ENCODE measurements at regions not wholly inside any gene's neighbourhood (a gene's known extent, or its start where the extent isn't known, plus 50 kb on each side); places are given as distances from the start of the nearest gene placed in this dataset.
"Not testable (repeated sequence)": the region's sequence is repeated elsewhere in the genome, so short reads cannot be mapped to it uniquely, and the experiment has no call there.

- H3K4me3 ChIP-seq (ENCODE audit: low read depth, low read length), result no peak overlapping the region
- H3K36me3 ChIP-seq (ENCODE audit: control insufficient read depth, insufficient read depth, low read length), result no peaks in the 10 kb centered on the region
- no peak for TF ChIP-seq CTCF (IDR thresholded peaks at IDR 0.05; ENCODE audit: insufficient read depth, low read length, poor library complexity, severe bottlenecking)
- DNase-seq (ENCODE audit: low read depth), result no peak
- H3K27me3 ChIP-seq (ENCODE audit: control insufficient read depth, insufficient read depth, low read length), result no peaks in the 10 kb centered on the region
These were observed 106.6 kb upstream of the PLXNA2 start for GRCh38 chr1:208350815-208351214.

- Histone ChIP-seq H3K4me3 (ENCODE audit: low read depth, low read length) (no peak overlapping the region), H3K27me3 (ENCODE audit: control insufficient read depth, insufficient read depth, low read length) (no peaks in the 10 kb centered on the region), H3K36me3 (ENCODE audit: control insufficient read depth, insufficient read depth, low read length) (no peaks in the 10 kb centered on the region)
- no peak for DNase-seq (ENCODE audit: low read depth)
- no peak for TF ChIP-seq CTCF (IDR thresholded peaks at IDR 0.05; ENCODE audit: insufficient read depth, low read length, poor library complexity, severe bottlenecking)
These were observed 107.7 kb upstream of the PLXNA2 start for GRCh38 chr1:208351838-208352237.

GRCh38 chr1:208353797-208354196, 109.6 kb upstream of the PLXNA2 start:
- H3K36me3 ChIP-seq (ENCODE audit: control insufficient read depth, insufficient read depth, low read length); DNase-seq (ENCODE audit: low read depth); H3K4me3 ChIP-seq (ENCODE audit: low read depth, low read length); H3K27me3 ChIP-seq (ENCODE audit: control insufficient read depth, insufficient read depth, low read length): not testable (repeated sequence)

- Histone ChIP-seq H3K4me3 (ENCODE audit: low read depth, low read length) (no peak overlapping the region), H3K27me3 (ENCODE audit: control insufficient read depth, insufficient read depth, low read length) (no peaks in the 10 kb centered on the region), H3K36me3 (ENCODE audit: control insufficient read depth, insufficient read depth, low read length) (no peaks in the 10 kb centered on the region)
- TF ChIP-seq CTCF (IDR thresholded peaks at IDR 0.05; ENCODE audit: insufficient read depth, low read length, poor library complexity, severe bottlenecking), result no peak
- no peak for DNase-seq (ENCODE audit: low read depth)
These were observed 113.7 kb upstream of the PLXNA2 start for GRCh38 chr1:208357644-208358507.

- H3K36me3 ChIP-seq (ENCODE audit: control insufficient read depth, insufficient read depth, low read length), result no peaks in the 10 kb centered on the region
- no peak for TF ChIP-seq CTCF (IDR thresholded peaks at IDR 0.05; ENCODE audit: insufficient read depth, low read length, poor library complexity, severe bottlenecking)
- no peaks in the 10 kb centered on the region for H3K27me3 ChIP-seq (ENCODE audit: control insufficient read depth, insufficient read depth, low read length)
- H3K4me3 ChIP-seq (ENCODE audit: low read depth, low read length), result no peak overlapping the region
- no peak for DNase-seq (ENCODE audit: low read depth)
These were observed 114.5 kb upstream of the PLXNA2 start for GRCh38 chr1:208358651-208359050.

- Histone ChIP-seq H3K36me3 (ENCODE audit: control insufficient read depth, insufficient read depth, low read length) (no peaks in the 10 kb centered on the region), H3K4me3 (ENCODE audit: low read depth, low read length) (no peak overlapping the region), H3K27me3 (ENCODE audit: control insufficient read depth, insufficient read depth, low read length) (no peaks in the 10 kb centered on the region)
- DNase-seq (ENCODE audit: low read depth), result no peak
- no peak for TF ChIP-seq CTCF (IDR thresholded peaks at IDR 0.05; ENCODE audit: insufficient read depth, low read length, poor library complexity, severe bottlenecking)
These were observed 117.8 kb upstream of the PLXNA2 start for GRCh38 chr1:208362011-208362410.
